NCI-H2196 (cell line): ENCODE measurements at regions not wholly inside any gene's neighbourhood (a gene's known extent, or its start where the extent isn't known, plus 50 kb on each side); places are given as distances from the start of the nearest gene placed in this dataset.
"Not testable (repeated sequence)": the region's sequence is repeated elsewhere in the genome, so short reads cannot be mapped to it uniquely, and the experiment has no call there.

Source experiments
- DNase-seq: peaks from one replicate; lab custom pipeline; 2025; ENCODE audit not compliant: unreplicated experiment; lab: John Stamatoyannopoulos, UW

- no peak for DNase-seq
Measured at GRCh38 chr3:159038405-159038804, 236.6 kb downstream of the MFSD1 start.

- DNase-seq: no peak
Measured at GRCh38 chr3:159039286-159039685, 237.4 kb downstream of the MFSD1 start.

DNA sequence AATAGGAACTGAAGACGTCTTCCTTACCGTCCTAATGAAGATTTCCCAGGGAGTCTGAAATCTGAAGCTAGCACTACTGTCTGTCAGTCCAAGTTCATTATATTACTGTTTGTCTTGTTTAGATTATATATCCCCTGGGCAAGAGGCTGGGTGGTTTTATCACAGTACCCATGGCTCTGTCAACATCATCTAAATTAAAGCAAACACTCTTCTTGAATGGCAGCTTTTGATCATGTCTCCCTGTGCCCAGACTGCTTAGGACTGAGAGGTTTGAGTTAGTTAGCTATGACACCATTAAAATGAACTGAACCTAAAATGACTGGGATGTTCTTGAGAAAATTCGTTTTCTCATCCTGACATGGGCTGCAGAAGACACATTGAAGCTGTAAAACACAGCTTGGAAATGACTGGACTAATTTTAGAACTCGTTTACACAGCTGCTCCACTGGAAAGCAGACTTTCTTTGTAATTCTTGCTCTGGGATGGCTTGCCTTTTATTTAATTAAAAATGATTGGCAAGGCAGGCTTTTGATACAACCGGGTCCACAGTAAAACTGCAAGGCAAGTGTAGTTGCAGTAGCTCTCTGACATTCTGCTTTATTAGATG, 243.5 kb downstream of the MFSD1 start:
- no peak for DNase-seq

- no peak for DNase-seq
Measured at GRCh38 chr3:159047361-159047760, 245.5 kb downstream of the MFSD1 start.

DNA sequence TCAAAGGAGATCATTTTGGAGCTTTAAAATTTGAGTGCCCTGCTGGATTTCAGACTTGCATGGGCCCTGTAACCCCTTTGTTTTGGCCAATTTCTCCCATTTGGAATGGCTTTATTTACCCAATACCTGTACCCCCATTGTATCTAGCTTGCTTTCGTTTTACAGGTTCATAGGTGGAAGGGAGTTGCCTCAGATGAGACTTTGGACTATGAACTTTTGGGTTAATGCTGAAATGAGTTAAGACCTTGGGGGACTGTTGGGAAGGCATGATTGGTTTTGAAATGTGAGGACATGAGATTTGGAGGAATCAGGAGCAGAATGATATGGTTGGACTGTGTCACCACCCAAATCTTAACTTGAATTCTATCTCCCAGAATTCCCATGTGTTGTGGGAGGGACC, 250.6 kb downstream of the MFSD1 start:
- DNase-seq: not testable (repeated sequence)

GRCh38 chr3:159057621-159058020, 255.8 kb downstream of the MFSD1 start:
- DNase-seq: no peak

- no peak for DNase-seq
Measured at GRCh38 chr3:159058859-159059258, 257.0 kb downstream of the MFSD1 start.

GRCh38 chr3:159059395-159059794, 257.5 kb downstream of the MFSD1 start:
- DNase-seq: no peak

DNA sequence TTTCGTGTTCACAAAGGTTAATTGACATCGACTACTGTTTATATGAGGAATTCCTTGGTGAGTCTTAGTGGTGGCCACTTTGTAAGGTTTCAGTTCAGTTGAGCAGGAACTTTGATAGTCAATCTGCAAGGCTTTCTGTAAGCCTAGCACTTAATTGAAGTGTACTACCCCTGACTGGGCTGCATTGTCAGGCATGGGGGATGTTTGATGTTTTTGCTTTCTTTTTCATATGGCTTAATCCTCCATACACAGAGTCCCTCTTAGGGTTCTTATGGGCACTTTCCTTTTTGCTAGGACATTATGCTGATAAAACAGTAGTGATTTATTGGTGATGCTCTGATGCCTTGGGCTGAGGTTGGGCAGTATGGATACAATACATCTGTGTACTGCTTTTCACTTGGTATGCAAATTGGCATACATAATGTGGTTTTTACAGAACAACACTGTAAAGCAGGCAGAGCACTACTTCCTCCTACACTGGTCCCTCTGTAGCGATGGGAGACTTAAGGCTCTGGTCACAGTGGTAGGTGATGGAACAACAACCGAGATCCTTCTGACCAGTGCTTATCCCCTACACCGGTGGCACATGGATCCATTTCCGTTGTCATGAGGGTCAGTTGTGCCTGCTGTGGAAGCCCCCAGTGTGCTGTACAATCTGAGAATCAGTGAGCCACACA, 261.0 kb downstream of the MFSD1 start:
- DNase-seq: no peak

DNA sequence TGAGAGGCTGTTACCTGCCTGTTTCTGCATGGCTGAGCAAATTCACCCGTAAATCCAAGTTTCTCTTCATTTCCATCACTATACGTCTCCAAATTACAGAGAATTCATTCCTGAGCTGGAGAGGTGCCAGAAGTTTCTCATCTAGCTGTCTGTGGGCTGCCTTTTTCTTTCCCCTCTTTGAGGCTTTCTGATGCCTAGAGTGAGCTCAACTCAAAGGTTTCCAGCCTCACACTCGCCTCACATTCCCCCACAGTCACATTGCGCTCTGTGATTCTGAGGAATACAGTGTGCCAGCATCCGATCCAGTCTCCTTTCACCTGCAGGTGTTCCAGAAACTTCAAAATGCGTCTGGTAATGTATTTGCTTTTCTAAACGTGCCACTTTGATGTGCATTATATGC, 267.2 kb downstream of the MFSD1 start, which contains the start of gene IQCJ:
Gene IQCJ (plus strand): TSS at position 229 of the 400 bp plus-strand sequence.
- DNase-seq: no peak

DNA sequence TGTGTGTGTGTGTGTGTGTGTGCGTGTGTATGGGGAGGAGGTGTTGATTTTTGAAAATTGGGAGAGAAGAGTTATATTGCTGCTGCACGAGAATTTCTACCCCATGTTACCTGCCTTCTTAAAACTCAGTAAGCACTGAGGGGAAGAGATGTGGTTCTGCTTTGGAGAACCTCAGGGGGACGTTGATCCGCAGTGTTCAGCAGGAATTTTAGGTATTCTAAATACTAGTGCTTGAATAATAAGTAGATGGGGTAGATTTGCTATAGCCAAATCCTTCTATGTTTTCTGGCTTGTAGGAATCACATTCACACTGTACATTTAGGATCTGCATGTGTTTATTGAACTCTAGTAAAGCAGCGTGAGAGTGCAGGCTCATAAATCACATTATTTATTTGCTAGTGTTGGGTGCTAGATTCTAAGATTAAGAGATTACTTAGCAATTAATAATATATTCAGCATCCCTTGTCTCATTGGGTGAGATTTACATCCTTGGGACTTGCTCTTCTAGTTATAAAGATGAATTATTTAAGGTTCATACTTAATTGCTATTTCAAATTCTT, 268.1 kb downstream of the MFSD1 start:
- no peak for DNase-seq

DNA sequence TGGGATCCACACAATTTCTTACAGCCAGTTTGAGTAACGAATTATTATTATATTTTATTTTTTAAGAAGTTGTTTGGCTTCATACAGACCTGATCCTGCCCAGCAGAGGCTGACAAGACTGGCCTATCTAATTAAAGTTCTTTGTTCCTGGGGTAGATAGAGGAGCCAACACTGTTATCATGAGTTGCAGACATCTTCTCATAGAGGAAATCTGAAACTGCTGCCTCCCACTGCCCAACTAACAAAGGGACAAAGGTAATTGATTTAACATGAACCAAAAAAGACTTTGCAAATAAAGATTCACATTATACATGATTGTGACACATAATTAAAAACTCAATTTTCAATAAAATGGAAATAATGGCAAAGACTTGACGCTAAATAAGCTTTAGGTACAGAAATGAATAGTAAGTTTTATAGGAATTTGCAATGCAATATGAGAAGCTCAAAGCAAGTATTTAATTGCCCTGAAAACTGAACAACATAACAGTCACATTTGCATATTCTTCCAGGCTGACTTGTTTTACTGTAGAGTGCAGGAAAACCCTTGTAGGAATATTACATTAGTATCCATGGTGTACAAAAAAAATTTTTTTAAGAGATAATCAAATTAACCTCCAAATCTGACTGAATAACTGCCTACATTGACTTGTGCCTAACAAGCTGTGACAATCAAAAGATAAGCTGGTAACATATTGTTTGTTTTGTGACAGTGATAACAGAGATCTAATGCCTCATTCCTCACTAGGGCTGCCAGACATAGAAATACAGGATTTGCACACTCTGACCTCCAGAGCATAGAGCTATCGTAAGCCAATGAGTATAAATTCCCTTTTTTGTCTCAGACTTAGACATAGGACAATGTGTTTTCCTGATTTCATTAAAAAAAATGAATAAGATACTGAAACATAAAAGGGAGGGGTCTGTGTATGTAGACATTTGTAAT, 273.2 kb downstream of the MFSD1 start:
- no peak for DNase-seq

DNA sequence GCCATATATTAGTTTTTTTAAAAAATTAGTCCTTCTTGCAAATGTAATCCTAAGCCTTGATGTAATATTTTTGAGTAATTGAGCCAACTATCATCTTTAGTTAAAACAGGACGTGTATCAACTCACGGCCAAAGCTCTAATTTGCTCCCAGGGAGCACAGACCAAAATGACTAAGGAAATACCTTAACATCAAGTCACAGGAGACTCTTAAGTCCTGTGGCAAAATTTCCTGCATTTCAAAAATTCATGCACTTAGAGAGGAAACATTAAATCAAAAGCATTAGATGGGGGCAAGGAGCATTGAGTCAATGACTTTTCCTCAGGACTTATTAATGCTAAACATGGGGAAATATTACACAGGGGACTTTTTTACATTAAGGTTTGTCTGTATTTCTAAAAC, 276.0 kb downstream of the MFSD1 start:
- no peak for DNase-seq

GRCh38 chr3:159080256-159080655, 278.4 kb downstream of the MFSD1 start:
- DNase-seq: no peak

GRCh38 chr3:159080821-159081220, 279.0 kb downstream of the MFSD1 start:
- no peak for DNase-seq

DNA sequence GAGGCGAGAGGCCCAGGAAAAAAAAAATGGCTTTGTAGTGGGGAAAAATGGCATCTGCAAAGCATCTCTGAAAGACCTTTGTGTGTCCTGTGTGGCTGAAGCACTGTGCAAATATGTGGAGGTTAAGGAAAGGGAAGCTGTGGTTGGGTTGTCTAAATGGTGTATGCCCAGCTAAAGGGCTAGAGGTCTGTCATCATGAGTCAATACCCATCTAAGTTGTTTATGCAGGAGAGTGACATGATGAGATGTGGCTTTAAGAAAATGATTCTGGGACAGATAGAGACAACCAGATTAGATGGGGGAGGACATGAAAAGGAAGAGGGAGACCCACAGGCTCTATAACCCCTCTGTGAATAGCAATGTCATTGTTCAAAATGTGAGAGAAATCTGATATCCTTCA, 280.7 kb downstream of the MFSD1 start:
- DNase-seq: no peak

DNA sequence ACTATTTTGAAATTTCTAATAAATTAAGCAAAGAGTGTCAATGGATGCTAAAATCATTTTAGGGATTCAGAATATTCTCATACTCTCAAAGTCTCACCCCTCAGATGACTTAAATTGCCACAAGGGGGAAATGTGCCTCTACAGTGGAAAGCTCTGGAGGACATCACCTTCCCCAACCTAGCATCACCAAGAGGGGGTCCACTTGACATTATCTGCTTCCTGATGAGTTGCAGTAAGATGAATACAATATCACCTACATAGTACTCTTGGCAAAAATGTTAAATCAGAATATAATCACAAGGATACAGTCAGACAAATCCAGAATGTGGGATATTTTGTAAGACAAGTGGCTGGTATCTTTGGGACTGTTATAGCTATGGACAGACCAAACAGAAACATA, 290.1 kb downstream of the MFSD1 start:
- no peak for DNase-seq

DNA sequence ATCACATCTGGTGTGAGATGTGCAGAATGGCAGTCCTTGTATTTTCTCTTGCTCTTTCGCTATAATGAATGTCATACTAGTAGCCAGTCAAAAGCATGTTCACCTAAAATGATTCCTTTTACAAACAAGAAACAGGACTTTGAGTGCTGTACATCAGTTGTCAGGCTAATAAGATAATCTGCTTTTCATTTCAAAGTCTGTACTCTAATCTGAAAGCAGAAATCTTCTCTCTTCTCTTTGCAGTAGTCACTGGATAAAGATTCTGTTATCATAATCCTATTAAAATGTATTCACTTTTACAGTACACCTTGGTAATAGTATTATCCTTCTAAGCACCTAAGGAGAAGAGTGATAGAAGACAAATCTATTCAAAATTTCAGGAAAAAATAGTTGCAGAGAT, 300.1 kb downstream of the MFSD1 start:
- DNase-seq: no peak

- DNase-seq: no peak
Measured at GRCh38 chr3:159112724-159113123, 310.9 kb downstream of the MFSD1 start.

GRCh38 chr3:159113221-159113875, 311.5 kb downstream of the MFSD1 start:
- no peak for DNase-seq

GRCh38 chr3:159114582-159114981, 312.7 kb downstream of the MFSD1 start:
- DNase-seq: no peak
